IMR-90 (cell line): ENCODE measurements at regions not wholly inside any gene's neighbourhood (a gene's known extent, or its start where the extent isn't known, plus 50 kb on each side); places are given as distances from the start of the nearest gene placed in this dataset.

Source experiments
- ATAC-seq: fragments of 200-7000 bp; cut with Tn5 transposase; 2 replicates; pipeline ENCODE4 v1.9.1; 2020; ENCODE audit warnings: low read depth, mild to moderate bottlenecking, moderate library complexity
- BruUV-seq: library from RNA; stranded (reverse); fragments of 400-500 nt; replicated peaks from 2 replicates; lab custom pipeline; 2021; lab: Mats Ljungman, UMichigan
- CTCF ChIA-PET: fragments of 300-600 bp; formaldehyde crosslinking; extraction: SDS; loops from one replicate; lab custom pipeline; 2021; ENCODE audit warnings: antibody characterized with exemption; lab: Yijun Ruan, JAX
- POLR2A ChIA-PET: fragments of 300-600 bp; sonication (Branson Sonifier 250); formaldehyde crosslinking; loops from one replicate; lab custom pipeline; 2022; ENCODE audit warnings: antibody characterized with exemption; ENCODE audit not compliant: unreplicated experiment; lab: Charles Lee
- DNase-seq: peaks from one replicate; pipeline ENCODE4 v3.0.0; 2013
- H2AFZ ChIP-seq: replicated peaks from 2 replicates; pipeline ENCODE3; 2013; ENCODE audit warnings: low read length, mild to moderate bottlenecking; ENCODE audit not compliant: poor library complexity
- H2AK5ac ChIP-seq: 2 replicates; pipeline ENCODE4 v1.6.1; 2013; ENCODE audit warnings: low read depth, low read length, inconsistent platforms
- H2AK9ac ChIP-seq: replicated peaks from 2 replicates; pipeline ENCODE3; 2013; ENCODE audit warnings: mild to moderate bottlenecking, low read depth, low read length, moderate library complexity; ENCODE audit not compliant: poor library complexity
- H2BK120ac ChIP-seq: 2 replicates; pipeline ENCODE4 v1.6.1; 2013; ENCODE audit warnings: low read depth, low read length, inconsistent platforms
- H2BK15ac ChIP-seq: 3 replicates; pipeline ENCODE4 v1.6.1; 2013; ENCODE audit warnings: low read depth, low read length, inconsistent platforms
- H2BK20ac ChIP-seq: 2 replicates; pipeline ENCODE4 v1.6.1; 2013; ENCODE audit warnings: low read depth, mild to moderate bottlenecking, inconsistent platforms, low read length, moderate library complexity
- H2BK5ac ChIP-seq: 2 replicates; pipeline ENCODE4 v1.6.1; 2013; ENCODE audit warnings: mild to moderate bottlenecking, low read depth, low read length, inconsistent platforms; ENCODE audit not compliant: poor library complexity, severe bottlenecking
- H3K14ac ChIP-seq: replicated peaks from 2 replicates; pipeline ENCODE4 v1.6.1; 2013; ENCODE audit warnings: low read depth, low read length, inconsistent platforms
- H3K18ac ChIP-seq: 2 replicates; pipeline ENCODE4 v1.6.1; 2013; ENCODE audit warnings: low read depth, low read length, control low read depth
- H3K23ac ChIP-seq: 2 replicates; pipeline ENCODE4 v1.6.1; 2013; ENCODE audit warnings: low read depth, low read length, inconsistent platforms
- H3K27ac ChIP-seq: 2 replicates; pipeline ENCODE4 v1.5.1; 2013; ENCODE audit warnings: mild to moderate bottlenecking, control low read depth, low read length; ENCODE audit not compliant: insufficient read depth
- H3K27me3 ChIP-seq: 2 replicates; pipeline ENCODE4 v1.6.1; 2013; ENCODE audit warnings: low read length; ENCODE audit not compliant: control insufficient read depth, insufficient read depth
- H3K36me3 ChIP-seq: 2 replicates; pipeline ENCODE4 v1.6.1; 2013; ENCODE audit warnings: low read length, mixed read lengths; ENCODE audit not compliant: control insufficient read depth, insufficient read depth
- H3K4ac ChIP-seq: 2 replicates; pipeline ENCODE4 v1.6.1; 2013; ENCODE audit warnings: low read depth, low read length, inconsistent platforms
- H3K4me1 ChIP-seq: 2 replicates; pipeline ENCODE4 v1.6.1; 2013; ENCODE audit warnings: low read length, mixed read lengths; ENCODE audit not compliant: control insufficient read depth, insufficient read depth
- H3K4me2 ChIP-seq: 2 replicates; pipeline ENCODE4 v1.6.1; 2013; ENCODE audit warnings: low read depth, mild to moderate bottlenecking, control low read depth, low read length, moderate library complexity
- H3K4me3 ChIP-seq: 2 replicates; pipeline ENCODE4 v1.5.1; 2013; ENCODE audit warnings: low read depth, mild to moderate bottlenecking, control low read depth, low read length, moderate library complexity; ENCODE audit not compliant: insufficient read depth
- H3K56ac ChIP-seq: 2 replicates; pipeline ENCODE4 v1.6.1; 2013; ENCODE audit warnings: low read length, inconsistent platforms; ENCODE audit not compliant: insufficient read depth; ENCODE audit errors: extremely low read depth
- H3K79me1 ChIP-seq, 2 experiments: 2 replicates each; pipeline ENCODE4 v1.6.1; 2013; ENCODE audit warnings: low read length in 2 of 2, inconsistent platforms in 1 of 2, low read depth in 1 of 2
- H3K9ac ChIP-seq: 2 replicates; pipeline ENCODE4 v1.6.1; 2013; ENCODE audit warnings: low read depth, low read length, control low read depth
- H3K9me1 ChIP-seq: 2 replicates; pipeline ENCODE4 v1.6.1; 2013; ENCODE audit warnings: low read length, inconsistent platforms; ENCODE audit not compliant: insufficient read depth
- H3K9me3 ChIP-seq: 2 replicates; pipeline ENCODE4 v1.6.1; 2013; ENCODE audit warnings: low read length; ENCODE audit not compliant: control insufficient read depth, insufficient read depth
- H4K20me1 ChIP-seq: 2 replicates; pipeline ENCODE4 v1.6.1; 2013; ENCODE audit warnings: low read length, inconsistent platforms; ENCODE audit not compliant: insufficient read depth
- H4K5ac ChIP-seq: 2 replicates; pipeline ENCODE4 v1.6.1; 2013; ENCODE audit warnings: mild to moderate bottlenecking, low read depth, low read length, control low read depth
- H4K8ac ChIP-seq, 2 experiments: 2 replicates each; pipeline ENCODE4 v1.6.1; 2013; ENCODE audit warnings: low read depth in 2 of 2, low read length in 2 of 2, control low read depth in 1 of 2, inconsistent platforms in 1 of 2
- H4K91ac ChIP-seq: 2 replicates; pipeline ENCODE4 v1.6.1; 2013; ENCODE audit warnings: low read depth, low read length, inconsistent platforms; ENCODE audit not compliant: insufficient read depth
- BHLHE40 ChIP-seq: fragments of 150-350 bp; IDR thresholded peaks from 2 replicates; pipeline ENCODE4 v1.6.1; 2016; ENCODE audit warnings: mild to moderate bottlenecking, low read depth, low read length
- CEBPB ChIP-seq: IDR thresholded peaks from 2 replicates; pipeline ENCODE4 v1.6.1; 2012; ENCODE audit warnings: low read depth, low read length, improper control_type of control experiment
- CHD1 ChIP-seq: IDR thresholded peaks from 2 replicates; pipeline ENCODE4 v1.6.1; 2012; ENCODE audit warnings: low read depth, low read length, improper control_type of control experiment
- CTCF ChIP-seq: conservative IDR thresholded peaks from 2 replicates; pipeline ENCODE4 v1.5.1; 2012; ENCODE audit warnings: mild to moderate bottlenecking, low read depth, low read length, improper control_type of control experiment
- ELK1 ChIP-seq: fragments of 150-350 bp; IDR thresholded peaks from 2 replicates; pipeline ENCODE4 v1.6.1; 2016; ENCODE audit warnings: low read depth, mild to moderate bottlenecking, low read length, moderate library complexity, borderline replicate concordance
- FOS ChIP-seq: fragments of 150-350 bp; IDR thresholded peaks from 2 replicates; pipeline ENCODE4 v1.6.1; 2016; ENCODE audit warnings: low read depth, low read length
- MAFK ChIP-seq: IDR thresholded peaks from 2 replicates; pipeline ENCODE4 v1.6.1; 2012; ENCODE audit warnings: low read depth, low read length, improper control_type of control experiment
- MAZ ChIP-seq: IDR thresholded peaks from 2 replicates; pipeline ENCODE4 v1.6.1; 2012; ENCODE audit warnings: low read depth, mild to moderate bottlenecking, low read length, improper control_type of control experiment, moderate library complexity, borderline replicate concordance
- MXI1 ChIP-seq: IDR thresholded peaks from 2 replicates; pipeline ENCODE4 v1.6.1; 2012; ENCODE audit warnings: low read depth, mild to moderate bottlenecking, low read length, moderate library complexity, borderline replicate concordance
- NFE2L2 ChIP-seq: fragments of 150-350 bp; IDR thresholded peaks from 2 replicates; pipeline ENCODE4 v1.6.1; 2016; ENCODE audit warnings: low read depth, mild to moderate bottlenecking, low read length
- POLR2A ChIP-seq: IDR thresholded peaks from 2 replicates; pipeline ENCODE4 v1.6.1; 2012; ENCODE audit warnings: mild to moderate bottlenecking, low read depth, low read length
- RAD21 ChIP-seq: IDR thresholded peaks from 2 replicates; pipeline ENCODE4 v1.6.1; 2012; ENCODE audit warnings: low read length, improper control_type of control experiment
- RFX5 ChIP-seq: IDR thresholded peaks from 2 replicates; pipeline ENCODE4 v1.8.0; 2012; ENCODE audit warnings: low read depth, mild to moderate bottlenecking, low read length, moderate library complexity
- SMC3 ChIP-seq: fragments of 150-350 bp; IDR thresholded peaks from 2 replicates; pipeline ENCODE4 v1.6.1; 2016; ENCODE audit warnings: low read depth, mild to moderate bottlenecking, antibody characterized with exemption, low read length, moderate library complexity
- WGBS, 2 experiments: methylation state at CpG; one replicate each; pipeline versions ENCODE4 v1.1.5 to v1.1.7; 2013; ENCODE audit warnings: missing lambda C conversion rate in 2 of 2; ENCODE audit not compliant: insufficient read length in 1 of 2; ENCODE audit errors: extremely low coverage in 2 of 2; 5-methylcytosine and 5-hydroxymethylcytosine counted together
- dilution Hi-C: fragments of 300-500 bp; cut with HindIII; formaldehyde crosslinking; loops from one replicate; pipeline ENCODE4 v1.14.3; 2018; ENCODE audit warnings: low sequenced_read_pairs; ENCODE audit not compliant: unreplicated experiment
- in situ Hi-C: fragments of 300-500 bp; cut with MboI; formaldehyde crosslinking; loops from 3 replicates; pipeline ENCODE4 v1.14.3; 2019; ENCODE audit warnings: low sequenced_read_pairs, inconsistent platforms, mixed read lengths
- intact Hi-C: fragments of 100-400 bp; cut with micrococcal nuclease; formaldehyde crosslinking; loops from 2 replicates; pipeline ENCODE4 v1.10.0; 2022

- BruUV-seq = no TSS peak
- H3K36me3 ChIP-seq = no peaks in the 10 kb centered on the region
- no peak overlapping the region for H3K56ac ChIP-seq
- no peak overlapping the region for H2BK5ac ChIP-seq
- H3K9me3 ChIP-seq = peaks cover 31% of the 10 kb centered on the region
- TF ChIP-seq MAFK = no peak
- no peak for TF ChIP-seq ELK1
- no peak for TF ChIP-seq SMC3
- TF ChIP-seq FOS = no peak
- TF ChIP-seq CEBPB = no peak
- TF ChIP-seq RAD21 = no peak
- TF ChIP-seq NFE2L2 = no peak
- TF ChIP-seq CTCF = no peak
- TF ChIP-seq MAZ = no peak
- no peak for TF ChIP-seq RFX5
- TF ChIP-seq BHLHE40 = no peak
- TF ChIP-seq POLR2A = no peak
- no peak for TF ChIP-seq MXI1
- TF ChIP-seq CHD1 = no peak
- ChIA-PET CTCF (no interaction called here), POLR2A (no interaction called here)
- H3K4me1 ChIP-seq = no peaks in the 10 kb centered on the region
- no peak overlapping the region for H3K18ac ChIP-seq
- no peak for DNase-seq
- no peak overlapping the region for H3K14ac ChIP-seq
- no peaks in the 10 kb centered on the region for H4K20me1 ChIP-seq
- H2AK9ac ChIP-seq = no peak overlapping the region
- no peaks in the 10 kb centered on the region for H3K9me1 ChIP-seq
- no peak overlapping the region for H2BK15ac ChIP-seq
- H4K91ac ChIP-seq = no peak overlapping the region
- H3K4ac ChIP-seq = no peak overlapping the region
- in situ Hi-C loops = no loop called here
- H3K9ac ChIP-seq = no peak overlapping the region
- no peaks in the 10 kb centered on the region for H3K27me3 ChIP-seq
- no peak overlapping the region for H2AFZ ChIP-seq
- no peak for ATAC-seq
- H3K79me1 ChIP-seq = no peaks in the 10 kb centered on the region
- no peak overlapping the region for H4K5ac ChIP-seq
- no peak overlapping the region for H4K8ac ChIP-seq
- H2BK120ac ChIP-seq = no peak overlapping the region
- H3K27ac ChIP-seq = no peak overlapping the region
- no peak overlapping the region for H2AK5ac ChIP-seq
- intact Hi-C loops = no loop called here
- no peak overlapping the region for H3K4me2 ChIP-seq
- H3K23ac ChIP-seq = no peak overlapping the region
- dilution Hi-C loops = no loop called here
- WGBS, 2 experiments = 85% methylated on average over 5 of the region's 10 CpGs; no CpG with 5 or more reads in 1 of the 2 experiments
- no peak overlapping the region for H2BK20ac ChIP-seq
- no peak overlapping the region for H3K4me3 ChIP-seq
These were observed 245.6 kb downstream of the NDUFA10 start for GRCh38 chr2:239779584-239779983.
